GM21528 (cell line): ENCODE measurements at regions not wholly inside any gene's neighbourhood (a gene's known extent, or its start where the extent isn't known, plus 50 kb on each side); places are given as distances from the start of the nearest gene placed in this dataset.
"Not testable (repeated sequence)": the region's sequence is repeated elsewhere in the genome, so short reads cannot be mapped to it uniquely, and the experiment has no call there.

Source experiments
- ATAC-seq: cut with Tn5 transposase; IDR thresholded peaks from one replicate; pipeline ENCODE4 v1.9.1; 2021; ENCODE audit warnings: mild to moderate bottlenecking, moderate library complexity; ENCODE audit not compliant: unreplicated experiment, low FRiP score

GRCh38 chr1:238950017-238950416 is 436.4 kb upstream of the CHRM3 start:
- ATAC-seq, result no peak

DNA sequence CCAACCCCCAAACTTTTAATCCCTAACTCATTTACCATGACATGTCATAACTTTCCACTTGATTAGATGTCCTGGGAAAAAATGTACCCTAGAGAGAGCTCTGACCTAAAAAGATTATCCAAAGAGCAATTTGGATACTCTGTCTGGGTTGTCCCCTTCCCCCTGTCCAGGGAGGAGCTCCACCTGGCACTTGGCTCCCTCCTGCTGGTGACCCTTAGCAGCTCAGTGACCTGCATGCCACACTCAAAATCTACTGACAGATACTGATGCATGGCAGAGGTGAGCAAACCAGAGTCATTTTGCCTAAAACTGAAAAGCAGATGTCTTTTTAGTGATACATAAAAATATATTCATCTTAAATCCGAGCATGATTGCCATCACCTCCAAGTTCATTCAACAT is 442.3 kb upstream of the CHRM3 start:
- no peak for ATAC-seq

GRCh38 chr1:238927899-238928298 is 458.5 kb upstream of the CHRM3 start:
- no peak for ATAC-seq

- ATAC-seq, result no peak
Measured at GRCh38 chr1:238916828-238917227, 469.5 kb upstream of the CHRM3 start.

GRCh38 chr1:238914346-238914745 is 472.0 kb upstream of the CHRM3 start:
- no peak for ATAC-seq

- ATAC-seq, result no peak
Measured at GRCh38 chr1:238913210-238913609, 473.2 kb upstream of the CHRM3 start.

DNA sequence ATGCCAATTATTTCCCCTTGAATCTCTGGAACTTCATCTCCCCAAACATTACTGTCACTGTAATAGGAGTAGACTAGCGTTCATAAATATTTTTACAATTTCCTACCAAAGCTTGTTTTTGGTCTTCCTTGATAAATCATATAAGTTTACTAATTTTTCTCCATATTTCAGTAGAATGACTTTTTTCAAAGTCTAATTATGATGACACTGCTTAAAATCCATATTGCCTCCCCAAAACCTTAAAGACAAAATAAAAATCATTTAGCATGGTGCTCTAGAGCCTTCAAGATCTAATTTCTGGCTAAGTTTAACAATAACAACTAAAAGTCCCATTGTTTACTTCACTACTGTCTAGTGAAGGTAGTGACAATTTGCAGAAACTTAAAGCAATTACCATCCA is 474.2 kb upstream of the CHRM3 start:
- no peak for ATAC-seq

DNA sequence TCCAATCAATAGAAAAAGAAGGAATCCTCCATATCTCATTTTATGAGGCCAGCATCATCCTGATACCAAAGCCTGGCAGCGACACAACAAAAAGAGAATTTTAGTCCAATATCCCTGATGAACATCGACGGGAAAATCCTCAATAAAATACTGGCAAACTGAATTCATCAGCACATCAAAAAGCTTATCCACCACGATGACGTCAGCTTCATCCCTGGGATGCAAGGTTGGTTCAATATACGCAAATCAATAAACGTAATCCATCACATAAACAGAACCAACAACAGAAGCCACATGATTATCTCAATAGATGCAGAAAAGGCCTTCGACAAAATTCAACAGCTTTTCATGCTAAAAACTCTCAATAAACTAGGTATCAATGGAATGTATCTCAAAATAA is 483.6 kb upstream of the CHRM3 start:
- not testable (repeated sequence) for ATAC-seq

DNA sequence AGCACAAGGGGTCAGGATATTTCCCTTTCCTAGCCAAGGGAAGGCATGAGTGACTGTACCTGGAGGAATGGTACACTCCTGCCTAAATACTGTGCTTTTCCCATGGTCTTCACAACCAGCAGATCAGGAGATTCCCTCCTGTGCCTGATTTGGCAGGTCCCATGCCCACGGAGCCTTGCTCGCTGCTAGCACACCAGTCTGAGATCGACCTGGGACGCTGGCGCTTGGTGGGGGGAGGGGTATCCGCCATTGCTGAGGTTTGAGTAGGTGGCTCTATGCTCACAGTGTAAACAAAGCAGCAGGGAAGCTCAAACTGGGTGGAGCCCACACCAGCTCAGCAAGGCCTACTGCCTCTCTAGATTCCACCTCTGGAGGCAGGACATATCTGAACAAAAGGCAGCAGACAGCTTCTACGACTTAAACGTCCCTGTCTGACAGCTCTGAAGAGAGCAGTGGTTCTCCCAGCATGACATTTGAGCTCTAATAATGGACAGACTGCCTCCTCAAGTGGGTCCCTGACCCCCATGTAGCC is 486.0 kb upstream of the CHRM3 start:
- no peak for ATAC-seq

DNA sequence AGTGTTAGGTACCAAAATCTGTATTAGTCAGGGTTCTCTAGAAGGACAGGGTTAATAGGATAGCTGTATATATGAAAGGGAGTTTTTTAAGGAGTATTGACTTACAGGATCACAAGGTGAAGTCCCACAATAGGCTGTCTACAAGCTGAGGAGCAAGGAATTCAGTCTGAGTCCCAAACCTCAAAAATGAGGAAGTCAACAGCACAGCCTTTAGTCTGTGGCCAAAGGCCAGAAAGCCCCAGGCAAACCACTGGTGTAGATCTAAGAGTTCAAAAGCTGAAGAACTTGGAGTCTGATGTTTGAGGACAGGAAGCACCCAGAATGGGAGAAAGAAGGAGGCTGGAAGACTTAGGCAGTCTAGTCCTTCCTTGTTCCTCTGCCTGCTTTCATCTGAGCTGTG is 487.5 kb upstream of the CHRM3 start:
- ATAC-seq, result no peak

GRCh38 chr1:238895911-238896310 is 490.5 kb upstream of the CHRM3 start:
- no peak for ATAC-seq

GRCh38 chr1:238892612-238893011 is 493.8 kb upstream of the CHRM3 start:
- ATAC-seq, result no peak

DNA sequence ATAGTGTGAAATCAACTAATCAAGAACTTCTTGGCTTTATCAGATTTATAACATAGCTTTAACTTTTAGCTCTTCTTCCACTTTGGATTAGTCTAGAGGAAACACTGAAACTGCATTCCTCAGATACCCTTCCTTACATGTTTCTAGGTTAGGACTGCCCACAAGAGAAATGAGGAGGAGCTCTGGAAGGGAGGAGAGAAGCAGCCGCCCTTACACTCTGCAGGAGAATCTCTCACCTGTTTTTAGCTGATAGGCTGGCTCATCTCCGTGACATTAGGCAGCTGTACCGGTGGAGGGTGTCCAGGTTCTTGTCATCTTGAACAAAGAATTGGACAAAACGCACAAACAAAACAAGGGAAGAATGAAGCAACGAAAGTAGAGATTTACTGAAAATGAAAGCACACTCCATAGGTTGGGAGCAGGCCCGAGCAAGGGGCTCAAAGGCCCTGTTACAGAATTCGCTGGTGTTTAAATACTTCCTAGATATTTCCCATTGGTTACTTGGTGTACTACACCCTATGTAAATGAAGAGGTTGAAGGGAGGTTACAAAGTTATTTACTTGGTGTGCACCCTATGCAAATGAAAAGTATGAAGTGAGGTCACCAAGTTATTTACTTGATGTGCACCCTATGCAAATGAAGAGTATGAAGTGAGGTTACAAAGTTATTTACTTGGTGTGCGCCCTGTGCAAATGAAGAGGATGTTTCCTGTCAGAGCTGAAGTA is 524.9 kb upstream of the CHRM3 start:
- ATAC-seq, result no peak

DNA sequence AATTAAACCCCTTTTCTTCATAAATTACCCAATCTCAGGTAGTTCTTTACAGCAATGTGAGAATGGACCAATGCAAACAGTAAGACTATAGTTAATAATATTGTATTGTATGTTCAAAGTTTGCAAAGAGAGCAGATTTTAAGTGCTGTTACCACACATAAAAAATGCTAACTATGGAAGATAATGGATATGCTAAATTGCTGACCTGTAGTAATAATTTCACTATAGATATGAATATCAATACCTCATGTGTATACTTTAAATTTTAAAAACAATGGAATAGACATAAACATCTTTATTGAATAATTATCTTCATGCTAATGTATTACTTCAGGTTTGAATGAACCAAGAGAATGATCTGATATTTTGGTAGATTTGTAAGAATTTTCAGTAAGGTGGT is 552.4 kb upstream of the CHRM3 start:
- ATAC-seq, result no peak

- ATAC-seq, result no peak
Measured at GRCh38 chr1:238832106-238832505, 554.3 kb upstream of the CHRM3 start.

- no peak for ATAC-seq
Measured at GRCh38 chr1:238830036-238830611, 556.2 kb upstream of the CHRM3 start.

- ATAC-seq, result no peak
Measured at GRCh38 chr1:238826891-238827290, 559.5 kb upstream of the CHRM3 start.

DNA sequence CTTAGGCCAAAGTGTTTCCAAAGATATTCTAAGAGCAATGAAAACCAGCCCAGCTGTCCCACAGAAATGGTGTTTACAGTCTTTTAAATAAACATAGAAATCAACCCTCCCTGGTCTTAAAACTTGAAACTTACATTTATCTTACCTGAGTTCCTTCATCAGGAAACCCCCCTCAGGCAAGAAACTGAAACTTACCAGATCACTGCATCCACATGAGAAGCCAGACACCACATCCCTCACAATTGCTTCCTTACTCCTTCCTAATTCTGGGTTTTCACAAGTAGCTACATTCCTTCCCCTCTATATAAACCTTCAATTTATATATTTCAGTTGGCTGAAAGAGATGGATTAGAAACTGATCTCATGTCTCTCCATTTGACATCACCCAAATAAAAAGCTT is 563.0 kb upstream of the CHRM3 start:
- no peak for ATAC-seq

DNA sequence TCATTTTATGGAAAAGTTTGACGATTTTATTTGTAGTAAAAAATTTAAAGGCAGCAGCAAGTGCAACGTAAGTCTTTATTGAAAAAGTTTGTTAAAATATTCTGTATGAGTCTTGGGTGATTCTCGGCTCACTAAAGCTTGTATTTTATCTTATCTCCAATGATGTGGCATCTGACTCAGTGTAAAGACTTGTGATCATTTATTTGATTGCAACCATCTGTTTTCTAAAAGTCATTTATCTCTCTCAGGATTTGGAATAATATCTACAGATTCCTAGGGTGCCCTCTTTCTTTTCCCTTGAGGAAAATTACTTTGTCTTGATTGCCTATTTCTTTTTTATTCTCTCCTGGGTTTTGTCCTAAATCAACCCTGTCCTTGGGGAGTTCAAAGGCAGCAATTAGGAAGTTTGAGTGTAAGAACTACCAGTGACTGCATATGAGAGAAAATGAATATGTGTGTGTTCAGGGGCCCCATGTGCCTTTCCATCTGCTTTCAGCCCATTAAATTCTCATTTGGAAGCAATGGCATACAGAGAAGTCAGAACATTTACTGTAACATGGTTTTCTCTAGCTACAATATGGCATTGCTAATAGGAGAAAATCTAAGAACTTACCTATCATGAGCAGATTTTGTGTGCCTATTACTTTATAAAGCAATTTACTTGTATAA is 575.0 kb upstream of the CHRM3 start:
- ATAC-seq, result no peak

DNA sequence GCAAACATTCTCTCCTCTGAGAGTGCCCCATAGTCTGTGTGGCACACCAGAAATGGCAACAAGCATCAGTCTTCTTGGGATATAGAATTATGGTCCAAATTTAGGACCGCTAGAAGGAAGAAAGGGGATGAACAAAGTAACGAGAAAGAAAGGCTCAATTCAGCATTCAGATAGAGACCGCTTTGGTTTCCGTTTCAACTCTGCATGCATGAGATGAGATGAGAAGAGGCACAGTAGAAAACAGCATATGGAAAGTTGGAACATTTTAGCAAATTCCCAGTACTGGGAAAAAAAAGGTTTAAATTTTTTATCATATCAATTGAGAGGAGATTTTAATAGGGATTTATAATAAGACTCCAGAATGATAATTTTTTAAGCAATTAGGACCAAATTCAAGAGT is 595.5 kb upstream of the CHRM3 start:
- no peak for ATAC-seq

DNA sequence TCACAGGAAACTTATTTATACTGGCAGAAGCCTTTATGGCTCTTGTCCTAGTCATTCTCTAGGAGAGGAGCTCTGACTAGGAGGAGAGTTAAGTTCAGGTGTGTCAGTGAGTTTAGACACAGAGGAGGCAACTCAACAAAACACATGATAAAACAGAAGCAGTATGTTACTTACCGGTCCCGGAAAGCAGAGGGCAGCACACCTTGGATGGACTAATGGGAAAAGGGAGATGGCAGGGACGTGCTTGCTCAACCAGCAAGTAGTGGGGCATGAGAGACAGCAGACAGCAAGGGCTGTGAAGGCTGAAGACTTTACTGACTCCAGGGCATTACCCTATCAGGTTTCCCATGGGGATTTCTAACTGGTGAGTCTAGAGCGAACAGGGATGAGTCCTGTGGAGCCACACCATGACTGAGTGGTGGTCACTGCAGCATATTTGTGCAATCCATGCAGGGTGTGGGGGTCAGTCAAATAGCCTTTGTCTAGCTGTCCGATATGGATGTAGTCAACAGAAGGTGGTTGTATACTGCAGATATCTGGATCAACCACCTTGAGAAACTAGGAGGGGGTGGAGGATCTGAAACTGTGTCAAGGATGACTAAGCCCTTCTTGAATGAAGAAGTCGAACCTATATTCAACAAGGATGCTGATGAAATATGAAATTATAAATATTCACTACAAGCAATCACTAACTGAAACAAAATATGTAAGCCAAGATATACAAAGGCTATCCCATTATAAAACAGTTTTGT is 596.3 kb upstream of the CHRM3 start:
- no peak for ATAC-seq
